GM21737 (cell line): ENCODE measurements at regions not wholly inside any gene's neighbourhood (a gene's known extent, or its start where the extent isn't known, plus 50 kb on each side); places are given as distances from the start of the nearest gene placed in this dataset.

Experiments used
- ATAC-seq: cut with Tn5 transposase; IDR thresholded peaks from one replicate; pipeline ENCODE4 v1.9.1; 2021; ENCODE audit warnings: mild to moderate bottlenecking, moderate library complexity; ENCODE audit not compliant: unreplicated experiment

GRCh38 chr2:195500879-195501278 lies 156.1 kb upstream of the SLC39A10 start:
- no peak for ATAC-seq

- no peak for ATAC-seq
These were observed 158.1 kb upstream of the SLC39A10 start for GRCh38 chr2:195498839-195499490.

GRCh38 chr2:195498176-195498575 lies 158.8 kb upstream of the SLC39A10 start:
- ATAC-seq, result no peak

- ATAC-seq, result no peak
These were observed 160.0 kb upstream of the SLC39A10 start for GRCh38 chr2:195496991-195497390.

GRCh38 chr2:195495966-195496365 lies 161.1 kb upstream of the SLC39A10 start:
- no peak for ATAC-seq

GRCh38 chr2:195495351-195495750 lies 161.7 kb upstream of the SLC39A10 start:
- no peak for ATAC-seq

- no peak for ATAC-seq
These were observed 162.6 kb upstream of the SLC39A10 start for GRCh38 chr2:195494451-195494850.

- ATAC-seq, result no peak
These were observed 163.6 kb upstream of the SLC39A10 start for GRCh38 chr2:195493416-195493815.

GRCh38 chr2:195490319-195490718 lies 166.7 kb upstream of the SLC39A10 start:
- no peak for ATAC-seq

GRCh38 chr2:195489101-195489500 lies 167.9 kb upstream of the SLC39A10 start:
- no peak for ATAC-seq

- ATAC-seq, result no peak
These were observed 168.5 kb upstream of the SLC39A10 start for GRCh38 chr2:195488567-195488966.

GRCh38 chr2:195486987-195487644 lies 169.9 kb upstream of the SLC39A10 start:
- peak; percentile 95 for ATAC-seq

- ATAC-seq, result no peak
These were observed 170.5 kb upstream of the SLC39A10 start for GRCh38 chr2:195486520-195486919.

GRCh38 chr2:195482010-195482409 lies 175.0 kb upstream of the SLC39A10 start:
- no peak for ATAC-seq

GRCh38 chr2:195480121-195480520 lies 176.9 kb upstream of the SLC39A10 start:
- ATAC-seq, result no peak

GRCh38 chr2:195479407-195479806 lies 177.6 kb upstream of the SLC39A10 start:
- no peak for ATAC-seq

GRCh38 chr2:195477996-195478382 lies 179.0 kb upstream of the SLC39A10 start:
- no peak for ATAC-seq

- ATAC-seq, result no peak
These were observed 179.6 kb upstream of the SLC39A10 start for GRCh38 chr2:195477248-195477995.

GRCh38 chr2:195475336-195475735 lies 181.7 kb upstream of the SLC39A10 start:
- no peak for ATAC-seq

- no peak for ATAC-seq
These were observed 183.2 kb upstream of the SLC39A10 start for GRCh38 chr2:195473862-195474261.

- no peak for ATAC-seq
These were observed 184.4 kb upstream of the SLC39A10 start for GRCh38 chr2:195472501-195473234.
